Cardiac muscle cell (in vitro differentiated cells and primary cell): ENCODE measurements at regions not wholly inside any gene's neighbourhood (a gene's known extent, or its start where the extent isn't known, plus 50 kb on each side); places are given as distances from the start of the nearest gene placed in this dataset.
"Not testable (repeated sequence)": the region's sequence is repeated elsewhere in the genome, so short reads cannot be mapped to it uniquely, and the experiment has no call there.

Experiments
- DNase-seq, 2 donors: peaks; one replicate each; pipeline versions ENCODE4 v3.0.0 to v3.0.0-alpha.2; 2010 to 2017; ENCODE audit warnings: low read depth in 1 of 2, low spot score in 1 of 2
- H3K27ac ChIP-seq: fragments of 200-600 bp; sonication (generic); 2 replicates; pipeline ENCODE4 v1.5.1; 2016
- H3K27me3 ChIP-seq: fragments of 200-600 bp; sonication (generic); 2 replicates; pipeline ENCODE4 v1.6.0; 2016; ENCODE audit warnings: control low read depth
- H3K36me3 ChIP-seq: fragments of 200-600 bp; sonication (generic); 2 replicates; pipeline ENCODE4 v1.5.1; 2016; ENCODE audit warnings: control low read depth
- H3K4me1 ChIP-seq: fragments of 200-600 bp; sonication (generic); 2 replicates; pipeline ENCODE4 v1.8.1; 2017; ENCODE audit warnings: low read depth, mild to moderate bottlenecking, mixed run types
- H3K4me3 ChIP-seq: fragments of 200-600 bp; sonication (generic); 2 replicates; pipeline ENCODE4 v1.5.1; 2016; ENCODE audit warnings: mild to moderate bottlenecking
- H3K9me3 ChIP-seq: fragments of 200-600 bp; sonication (generic); 2 replicates; pipeline ENCODE4 v1.5.1; 2017; ENCODE audit warnings: low read depth, mild to moderate bottlenecking, control low read depth
- CTCF ChIP-seq: IDR thresholded peaks from 2 replicates; pipeline ENCODE4 v1.5.1; 2012; ENCODE audit warnings: low read depth, mild to moderate bottlenecking, low read length

- no peak for DNase-seq
- Histone ChIP-seq H3K9me3 (no peaks in the 10 kb centered on the region), H3K36me3 (no peaks in the 10 kb centered on the region), H3K4me3 (no peak overlapping the region), H3K27ac (no peak overlapping the region), H3K27me3 (no peaks in the 10 kb centered on the region), H3K4me1 (no peaks in the 10 kb centered on the region)
- TF ChIP-seq CTCF: no peak
These were observed 488.7 kb upstream of the CYLC2 start for GRCh38 chr9:102506406-102506805.

GRCh38 chr9:102499468-102499867 is 495.7 kb upstream of the CYLC2 start:
- no peak for TF ChIP-seq CTCF
- H3K4me3 ChIP-seq: no peak overlapping the region

GRCh38 chr9:102497709-102498108 is 497.4 kb upstream of the CYLC2 start:
- Histone ChIP-seq H3K36me3 (no peaks in the 10 kb centered on the region), H3K4me1 (no peaks in the 10 kb centered on the region), H3K27ac (no peak overlapping the region), H3K9me3 (no peaks in the 10 kb centered on the region), H3K4me3 (no peak overlapping the region), H3K27me3 (no peaks in the 10 kb centered on the region)
- no peak for DNase-seq
- TF ChIP-seq CTCF: no peak

More at GRCh38 chr9:102499468-102499867, 495.7 kb upstream of the CYLC2 start:
- no peaks in the 10 kb centered on the region for H3K4me1 ChIP-seq
- DNase-seq: no peak
- no peaks in the 10 kb centered on the region for H3K36me3 ChIP-seq
- no peaks in the 10 kb centered on the region for H3K9me3 ChIP-seq
- H3K27ac ChIP-seq: no peak overlapping the region
- no peaks in the 10 kb centered on the region for H3K27me3 ChIP-seq

- H3K27ac ChIP-seq, DNase-seq, H3K36me3 ChIP-seq, H3K4me3 ChIP-seq, H3K4me1 ChIP-seq, H3K9me3 ChIP-seq, H3K27me3 ChIP-seq: not testable (repeated sequence)
These were observed 508.2 kb upstream of the CYLC2 start for GRCh38 chr9:102486976-102487375.

GRCh38 chr9:102483651-102484050 is 511.5 kb upstream of the CYLC2 start:
- Histone ChIP-seq H3K4me1 (no peaks in the 10 kb centered on the region), H3K4me3 (no peak overlapping the region), H3K9me3 (no peaks in the 10 kb centered on the region), H3K36me3 (no peaks in the 10 kb centered on the region), H3K27me3 (no peaks in the 10 kb centered on the region), H3K27ac (no peak overlapping the region)
- TF ChIP-seq CTCF: no peak
- DNase-seq: no peak

- H3K9me3 ChIP-seq: no peaks in the 10 kb centered on the region
- no peaks in the 10 kb centered on the region for H3K4me1 ChIP-seq
- no peaks in the 10 kb centered on the region for H3K27me3 ChIP-seq
- no peaks in the 10 kb centered on the region for H3K36me3 ChIP-seq
- DNase-seq: no peak
- no peak for TF ChIP-seq CTCF
- no peak overlapping the region for H3K4me3 ChIP-seq
- H3K27ac ChIP-seq: no peak overlapping the region
These were observed 512.4 kb upstream of the CYLC2 start for GRCh38 chr9:102482776-102483175.
